ENCODE measurements at regions not wholly inside any gene's neighbourhood (a gene's known extent, or its start where the extent isn't known, plus 50 kb on each side); places are given as distances from the start of the nearest gene placed in this dataset.

GRCh38 chrX:20420058-20420457 lies 153.3 kb upstream of the RPS6KA3 start:
- TF ChIP-seq CTCF (conservative IDR thresholded peaks at IDR 0.05; ENCODE audit: low read depth, low read length) (no peak), EZH2phosphoT487 (IDR thresholded peaks at IDR 0.05; ENCODE audit: borderline replicate concordance, low read length) (no peak), EZH2 (IDR thresholded peaks at IDR 0.05; ENCODE audit: low read length, unreplicated experiment) (no peak)

All from PC-3 (cell line).